ENCODE measurements at regions not wholly inside any gene's neighbourhood (a gene's known extent, or its start where the extent isn't known, plus 50 kb on each side); places are given as distances from the start of the nearest gene placed in this dataset.
A peak's percentile ranks its signal among the peaks of the same experiment; 100 is the strongest.

- TF ChIP-seq MYB (IDR thresholded peaks at IDR 0.05; ENCODE audit: borderline replicate concordance, low read depth, low read length): no peak
- TF ChIP-seq WRNIP1 (IDR thresholded peaks at IDR 0.05; ENCODE audit: borderline replicate concordance, low read depth, low read length): no peak
- no peak for TF ChIP-seq EGR1 (IDR thresholded peaks at IDR 0.05; ENCODE audit: borderline replicate concordance in 1 of 2, low read depth in 2 of 2, low read length in 2 of 2)
- TF ChIP-seq SREBF2 (IDR thresholded peaks at IDR 0.05; ENCODE audit: low read length): no peak
- 0 out of 2 replicates have a peak, but pooled peaks have one; percentile 52 for TF ChIP-seq ZNF207 (IDR thresholded peaks at IDR 0.05; ENCODE audit: borderline replicate concordance)
- peak; percentile 75 for TF ChIP-seq RELB (IDR thresholded peaks at IDR 0.05; ENCODE audit: low read depth)
- no peak for TF ChIP-seq ATF3 (IDR thresholded peaks at IDR 0.05; ENCODE audit: borderline replicate concordance, extremely low read depth, low read depth, low read length)
- TF ChIP-seq SIX5 (IDR thresholded peaks at IDR 0.05; ENCODE audit: low read depth, low read length, severe bottlenecking): no peak
- no peak for TF ChIP-seq CEBPB (IDR thresholded peaks at IDR 0.05; ENCODE audit: borderline replicate concordance in 1 of 2, low read depth in 2 of 2, low read length in 2 of 2)
- TF ChIP-seq TARDBP (IDR thresholded peaks at IDR 0.05; ENCODE audit: borderline replicate concordance): no peak
- TF ChIP-seq MLLT1 (IDR thresholded peaks at IDR 0.05): peak; percentile 69
- TF ChIP-seq FOXM1 (IDR thresholded peaks at IDR 0.05; ENCODE audit: low read depth, low read length): peak; percentile 17; the same call in 1 of the 2 replicates
- 0 out of 2 replicates have a peak, but pooled peaks have one; percentile 30 for TF ChIP-seq PAX5 (IDR thresholded peaks at IDR 0.05; ENCODE audit: borderline replicate concordance, low read depth, low read length)
- no peak for TF ChIP-seq TAF1 (IDR thresholded peaks at IDR 0.05; ENCODE audit: borderline replicate concordance, low read depth, low read length)
- TF ChIP-seq MTA2 (IDR thresholded peaks at IDR 0.05; ENCODE audit: low read depth): peak; percentile 98
- peak; percentile 63; the same call in 1 of the 2 replicates for TF ChIP-seq NFIC (IDR thresholded peaks at IDR 0.05; ENCODE audit: low read depth, low read length)
- TF ChIP-seq IKZF2 (IDR thresholded peaks at IDR 0.05): peak; percentile 80 to 83; a peak in 3 of 4 replicates
- TF ChIP-seq ZNF24 (IDR thresholded peaks at IDR 0.05): no peak
Observed at GRCh38 chrX:149145845-149146285, 359.2 kb downstream of the IDS start (continued).

Measured in GM12878 (cell line).